Keratinocyte (primary cell): ENCODE measurements at regions not wholly inside any gene's neighbourhood (a gene's known extent, or its start where the extent isn't known, plus 50 kb on each side); places are given as distances from the start of the nearest gene placed in this dataset.
"Not testable (repeated sequence)": the region's sequence is repeated elsewhere in the genome, so short reads cannot be mapped to it uniquely, and the experiment has no call there.

Experiments
- DNase-seq: peaks from one replicate; pipeline ENCODE4 v3.0.0-alpha.2; 2011; ENCODE audit warnings: low read depth, missing footprints, low spot score
- FAIRE-seq: peaks from 2 replicates; lab custom pipeline; 2011; peaks lifted over from hg19 to GRCh38; lab: Jason Lieb, UNC
- H2AFZ ChIP-seq: 2 replicates; pipeline ENCODE4 v1.6.0; 2012; ENCODE audit warnings: low read length, control low read depth, inconsistent platforms; ENCODE audit not compliant: control insufficient read depth
- H3K27ac ChIP-seq: 2 replicates; pipeline ENCODE4 v1.5.1; 2011; ENCODE audit warnings: low read length; ENCODE audit not compliant: control insufficient read depth, insufficient read depth
- H3K27me3 ChIP-seq: 3 replicates; pipeline ENCODE4 v1.6.0; 2011; ENCODE audit warnings: low read length; ENCODE audit not compliant: control insufficient read depth, insufficient read depth; ENCODE audit errors: extremely low read depth
- H3K36me3 ChIP-seq, 2 experiments: 2 replicates in 1 of 2; 3 replicates in 1 of 2; pipeline ENCODE4 v1.5.1; 2011; ENCODE audit warnings: low read length in 2 of 2, mild to moderate bottlenecking in 1 of 2; ENCODE audit not compliant: control insufficient read depth in 2 of 2, insufficient read depth in 2 of 2; ENCODE audit errors: extremely low read depth in 1 of 2
- H3K4me1 ChIP-seq: 3 replicates; pipeline ENCODE4 v1.5.1; 2011; ENCODE audit warnings: low read length; ENCODE audit not compliant: control insufficient read depth, insufficient read depth; ENCODE audit errors: extremely low read depth
- H3K4me2 ChIP-seq: 3 replicates; pipeline ENCODE4 v1.6.0; 2011; ENCODE audit warnings: low read depth, low read length; ENCODE audit not compliant: control insufficient read depth, insufficient read depth; ENCODE audit errors: extremely low read depth
- H3K4me3 ChIP-seq, 3 experiments: fragments of 200-600 bp in 1 of 3; sonication (generic) in 1 of 3; 2 replicates in 2 of 3; 3 replicates in 1 of 3; pipeline ENCODE4 v1.5.1; 2011 to 2016; ENCODE audit warnings: low read length in 3 of 3, mild to moderate bottlenecking in 3 of 3, control low read depth in 2 of 3, inconsistent platforms in 1 of 3, low read depth in 1 of 3, mixed read lengths in 1 of 3, mixed run types in 1 of 3, moderate library complexity in 1 of 3; ENCODE audit not compliant: control insufficient read depth in 2 of 3, insufficient read depth in 2 of 3; ENCODE audit errors: extremely low read depth in 1 of 3
- H3K79me2 ChIP-seq: 2 replicates; pipeline ENCODE4 v1.6.0; 2012; ENCODE audit warnings: low read length; ENCODE audit not compliant: control insufficient read depth, insufficient read depth
- H3K9ac ChIP-seq: 3 replicates; pipeline ENCODE4 v1.6.0; 2011; ENCODE audit warnings: low read length; ENCODE audit not compliant: control insufficient read depth, insufficient read depth; ENCODE audit errors: extremely low read depth
- H3K9me1 ChIP-seq: 3 replicates; pipeline ENCODE4 v1.6.0; 2011; ENCODE audit warnings: low read length; ENCODE audit not compliant: control insufficient read depth, insufficient read depth; ENCODE audit errors: extremely low read depth
- H3K9me3 ChIP-seq: 2 replicates; pipeline ENCODE4 v1.5.1; 2012; ENCODE audit warnings: low read depth, low read length; ENCODE audit not compliant: control insufficient read depth
- H4K20me1 ChIP-seq: 3 replicates; pipeline ENCODE4 v1.6.0; 2011; ENCODE audit warnings: low read length; ENCODE audit not compliant: control insufficient read depth, insufficient read depth; ENCODE audit errors: extremely low read depth
- CTCF ChIP-seq, 3 experiments: IDR thresholded peaks in 1 of 3; conservative IDR thresholded peaks in 1 of 3; optimal IDR thresholded peaks in 1 of 3; 2 replicates in 2 of 3; 3 replicates in 1 of 3; pipeline versions ENCODE3 to v1.5.1; 2011; ENCODE audit warnings: low read length in 3 of 3, mild to moderate bottlenecking in 3 of 3, moderate library complexity in 2 of 3, control low read depth in 1 of 3, inconsistent platforms in 1 of 3; ENCODE audit not compliant: insufficient read depth in 2 of 3; ENCODE audit errors: extremely low read depth in 1 of 3
- EZH2 ChIP-seq: IDR thresholded peaks from one replicate; pipeline ENCODE4 v1.6.1; 2012; ENCODE audit warnings: inconsistent platforms, mild to moderate bottlenecking, low read length, moderate library complexity
- dilution Hi-C: fragments of 300-500 bp; cut with MboI; formaldehyde crosslinking; loops from one replicate; pipeline ENCODE4 v1.7.0; 2020; ENCODE audit warnings: low sequenced_read_pairs; ENCODE audit not compliant: extremely low pct_ligation_motif_present

- TF ChIP-seq EZH2, result no peak
- no peak for TF ChIP-seq CTCF (optimal IDR thresholded peaks at IDR 0.05 in 1 of 3, IDR thresholded peaks at IDR 0.05 in 1 of 3, conservative IDR thresholded peaks at IDR 0.05 in 1 of 3; ENCODE audit: extremely low read depth in 1 of 3, insufficient read depth in 2 of 3, low read length in 3 of 3)
- H4K20me1 ChIP-seq, result no peaks in the 10 kb centered on the region
- FAIRE-seq (no peak), DNase-seq (no peak)
- H2AFZ ChIP-seq, result no peak overlapping the region
- H3K4me1 ChIP-seq, result no peaks in the 10 kb centered on the region
- no peak overlapping the region for H3K27ac ChIP-seq
- no peak overlapping the region for H3K4me3 ChIP-seq
- dilution Hi-C loops, result no loop called here
- no peaks in the 10 kb centered on the region for H3K79me2 ChIP-seq
- H3K9me1 ChIP-seq, result no peaks in the 10 kb centered on the region
- H3K9me3 ChIP-seq, result no peaks in the 10 kb centered on the region
- no peak overlapping the region for H3K4me2 ChIP-seq
- H3K9ac ChIP-seq, result no peak overlapping the region
- H3K27me3 ChIP-seq, result no peaks in the 10 kb centered on the region
- H3K36me3 ChIP-seq, result no peaks in the 10 kb centered on the region
Measured at GRCh38 chr7:29642494-29643155, 79.0 kb downstream of the PRR15 start.

GRCh38 chr7:29646116-29646515, 82.5 kb downstream of the PRR15 start:
- H3K27me3 ChIP-seq, H3K4me3 ChIP-seq, dilution Hi-C loops, H2AFZ ChIP-seq, FAIRE-seq, H3K9ac ChIP-seq, H3K4me2 ChIP-seq, H3K27ac ChIP-seq, DNase-seq, H3K9me1 ChIP-seq, H3K4me1 ChIP-seq, H3K79me2 ChIP-seq, H3K36me3 ChIP-seq, H4K20me1 ChIP-seq, H3K9me3 ChIP-seq: not testable (repeated sequence)
